SH-SY5Y (cell line): ENCODE measurements at regions not wholly inside any gene's neighbourhood (a gene's known extent, or its start where the extent isn't known, plus 50 kb on each side); places are given as distances from the start of the nearest gene placed in this dataset.

Experiments
- GATA2 ChIP-seq: IDR thresholded peaks from 2 replicates; pipeline ENCODE4 v1.6.1; 2011; ENCODE audit warnings: mild to moderate bottlenecking, low read depth, low read length
- GATA3 ChIP-seq: IDR thresholded peaks from 2 replicates; pipeline ENCODE4 v1.6.1; 2011; ENCODE audit warnings: low read depth, mild to moderate bottlenecking, low read length, moderate library complexity

DNA sequence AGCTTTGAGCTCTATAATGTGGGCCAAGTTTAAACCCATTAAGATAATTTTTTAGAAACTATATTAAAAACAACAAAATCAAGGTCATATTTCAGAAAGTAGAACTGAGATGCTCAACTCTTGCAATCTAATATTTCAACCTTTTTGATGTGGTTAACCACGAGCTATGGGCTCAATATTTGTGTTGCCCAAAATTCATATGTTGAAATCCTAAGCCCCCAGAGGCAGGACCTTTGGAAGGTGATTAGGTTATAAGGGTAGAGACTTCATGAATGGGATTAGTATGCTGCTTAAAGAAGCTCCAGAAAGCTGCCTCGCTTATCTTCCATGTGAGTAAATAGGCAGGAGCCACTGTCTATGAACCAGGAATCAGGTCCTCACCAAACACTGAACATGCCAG, 284.4 kb downstream of the CRPPA start:
- TF ChIP-seq GATA2 (no peak), GATA3 (no peak)
